Esophagus muscularis mucosa (tissue), 4 donors: ENCODE measurements at regions not wholly inside any gene's neighbourhood (a gene's known extent, or its start where the extent isn't known, plus 50 kb on each side); places are given as distances from the start of the nearest gene placed in this dataset.

Experiments
- DNase-seq: peaks from one replicate; pipeline ENCODE4 v3.0.0-alpha.2; 2017; ENCODE audit errors: extremely low spot score
- H3K27ac ChIP-seq, 4 donors: fragments of 200-600 bp; sonication (generic); replicated peaks in 1 of 4; 1 replicate in 3 of 4; 2 replicates in 1 of 4; pipeline ENCODE4 v1.5.1; 2016 to 2019; ENCODE audit warnings: mild to moderate bottlenecking in 1 of 4
- H3K27me3 ChIP-seq, 4 donors: fragments of 200-600 bp; sonication (generic); one replicate each; pipeline versions ENCODE4 v1.5.1 to v1.6.0; 2016 to 2019
- H3K36me3 ChIP-seq, 4 donors: fragments of 200-600 bp; sonication (generic); one replicate each; pipeline ENCODE4 v1.5.1; 2016 to 2019
- H3K4me1 ChIP-seq, 4 donors: fragments of 200-600 bp; sonication (generic); one replicate each; pipeline ENCODE4 v1.5.1; 2016 to 2019
- H3K4me3 ChIP-seq, 4 donors: fragments of 200-600 bp; sonication (generic); 1 replicate in 2 of 4; 2 replicates in 2 of 4; pipeline ENCODE4 v1.5.1; 2016 to 2019; ENCODE audit warnings: mild to moderate bottlenecking in 4 of 4, moderate library complexity in 1 of 4
- H3K9me3 ChIP-seq, 4 donors: fragments of 200-600 bp; sonication (generic); 1 replicate in 3 of 4; 2 replicates in 1 of 4; pipeline ENCODE4 v1.5.1; 2016 to 2019
- CTCF ChIP-seq, 3 experiments: fragments of 200-600 bp in 2 of 3; fragments of 450-650 bp in 1 of 3; sonication (generic) in 2 of 3; IDR thresholded peaks; one replicate each; pipeline ENCODE4 v1.5.1; 2017 to 2019; ENCODE audit warnings: antibody characterized with exemption in 3 of 3, mild to moderate bottlenecking in 2 of 3, moderate library complexity in 1 of 3
- EP300 ChIP-seq: sonication (generic); formaldehyde crosslinking; IDR thresholded peaks from one replicate; pipeline ENCODE4 v1.6.1; 2017; ENCODE audit warnings: antibody characterized with exemption
- POLR2A ChIP-seq: fragments of 450-650 bp; IDR thresholded peaks from one replicate; pipeline ENCODE4 v1.6.1; 2017; ENCODE audit warnings: antibody characterized with exemption, moderate library complexity, mild to moderate bottlenecking, low read depth
- POLR2AphosphoS5 ChIP-seq, 2 donors: sonication (generic); formaldehyde crosslinking; IDR thresholded peaks; one replicate each; pipeline ENCODE4 v1.6.1; 2017; ENCODE audit warnings: antibody characterized with exemption in 2 of 2
- WGBS: methylation state at CpG from one replicate; pipeline ENCODE4 v1.1.5; 2018; 5-methylcytosine and 5-hydroxymethylcytosine counted together
- intact Hi-C: fragments of 100-400 bp; cut with DNase I; formaldehyde crosslinking; loops from one replicate; pipeline ENCODE4 v1.15.1; 2023

DNA sequence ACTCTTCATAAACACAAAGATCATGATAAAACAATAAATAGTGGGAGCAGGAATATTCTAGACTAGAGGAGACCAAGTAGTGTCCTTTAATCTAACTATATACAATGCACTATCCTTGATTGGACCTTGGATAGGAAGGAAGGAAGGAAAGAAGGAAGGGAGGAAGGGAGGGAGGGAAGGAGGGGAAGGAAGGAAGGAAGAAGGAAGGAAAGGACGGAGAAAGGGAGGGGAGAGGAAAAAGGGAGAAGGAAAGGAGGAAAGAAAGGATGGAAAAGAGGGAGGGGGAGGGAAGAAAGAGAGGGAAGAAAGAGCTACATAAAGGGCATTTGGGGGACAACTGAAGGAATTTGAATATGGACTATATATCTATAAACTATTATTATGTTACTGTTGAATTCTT lies 95.0 kb upstream of the SMARCAD1 start:
- WGBS, result 55% methylated on average over 1 of the region's 1 CpG

GRCh38 chr4:94115687-94116086 lies 92.0 kb upstream of the SMARCAD1 start:
- intact Hi-C loops, result no loop called here
- Histone ChIP-seq H3K27me3 (no peaks in the 10 kb centered on the region), H3K4me1 (no peaks in the 10 kb centered on the region), H3K9me3 (no peaks in the 10 kb centered on the region), H3K4me3 (no peak overlapping the region), H3K36me3 (no peaks in the 10 kb centered on the region), H3K27ac (no peak overlapping the region)
- TF ChIP-seq POLR2A (no peak), POLR2AphosphoS5 (IDR thresholded peaks at IDR 0.05) (no peak), CTCF (IDR thresholded peaks at IDR 0.05) (no peak), EP300 (no peak)
- no peak for DNase-seq
- WGBS, result 48% methylated on average over 2 of the region's 2 CpGs

More for the DNA sequence above, 95.0 kb upstream of the SMARCAD1 start:
- no peaks in the 10 kb centered on the region for H3K27me3 ChIP-seq
- H3K27ac ChIP-seq, result no peak overlapping the region
- no peak for DNase-seq
- H3K4me3 ChIP-seq, result no peak overlapping the region
- no peak for TF ChIP-seq POLR2AphosphoS5 (IDR thresholded peaks at IDR 0.05)
- H3K9me3 ChIP-seq, result no peaks in the 10 kb centered on the region
- intact Hi-C loops, result no loop called here
- H3K36me3 ChIP-seq, result no peaks in the 10 kb centered on the region
- no peaks in the 10 kb centered on the region for H3K4me1 ChIP-seq

DNA sequence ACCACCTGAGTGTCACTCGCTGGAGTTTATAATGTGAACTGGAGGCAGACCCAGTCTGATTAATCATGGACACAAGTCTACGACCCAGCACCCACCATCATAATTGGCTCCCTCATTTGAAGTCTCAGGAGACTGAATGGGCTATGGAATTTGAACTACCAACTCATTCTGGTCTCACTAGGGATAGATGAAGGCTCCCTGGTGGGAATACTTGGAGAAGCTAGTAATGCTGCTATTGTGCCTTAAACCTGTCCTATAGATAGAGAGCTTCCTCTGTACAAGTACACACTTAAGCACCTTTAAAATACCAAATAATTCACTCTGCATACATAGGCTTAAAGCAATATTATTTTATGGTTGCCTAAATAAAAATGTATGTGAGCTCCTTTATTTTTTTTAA lies 90.8 kb upstream of the SMARCAD1 start:
- H3K36me3 ChIP-seq, result no peaks in the 10 kb centered on the region
- no peaks in the 10 kb centered on the region for H3K27me3 ChIP-seq
- H3K9me3 ChIP-seq, result no peaks in the 10 kb centered on the region
- TF ChIP-seq POLR2AphosphoS5 (IDR thresholded peaks at IDR 0.05) (no peak), POLR2A (no peak), EP300 (no peak), CTCF (IDR thresholded peaks at IDR 0.05) (no peak)
- no peak overlapping the region for H3K27ac ChIP-seq
- intact Hi-C loops, result no loop called here
- H3K4me3 ChIP-seq, result no peak overlapping the region
- WGBS, result 76% methylated on average over 2 of the region's 2 CpGs
- no peaks in the 10 kb centered on the region for H3K4me1 ChIP-seq
- DNase-seq, result no peak

DNA sequence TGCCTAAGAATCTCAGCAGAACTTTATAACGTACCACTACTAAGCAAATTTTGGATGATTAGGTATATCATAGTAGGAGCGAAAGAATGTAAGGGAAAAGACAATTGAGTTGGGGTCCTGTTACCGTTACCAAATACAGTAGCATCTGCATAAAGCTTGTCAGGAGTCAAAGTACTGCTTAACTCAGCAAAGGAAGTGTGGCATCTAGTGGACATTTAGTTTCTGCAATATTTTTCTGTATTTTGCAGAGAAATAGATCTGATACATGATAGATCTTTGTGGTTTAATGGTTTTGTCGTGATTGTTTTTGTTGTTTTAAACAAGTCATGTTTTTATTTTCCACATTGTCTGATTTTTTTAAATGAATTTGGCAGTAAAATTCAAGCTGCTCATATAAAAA lies 81.0 kb upstream of the SMARCAD1 start:
- no peaks in the 10 kb centered on the region for H3K9me3 ChIP-seq
- H3K27me3 ChIP-seq, result peaks cover 0 to 7% (median 0%) of the 10 kb centered on the region in 4 donors
- TF ChIP-seq POLR2AphosphoS5 (IDR thresholded peaks at IDR 0.05) (no peak), POLR2A (no peak), EP300 (no peak), CTCF (IDR thresholded peaks at IDR 0.05) (no peak)
- intact Hi-C loops, result loop anchor here (5.0 kb wide), 1 partner anchor 334 kb away; no protein-coding TSS in a partner anchor
- 32% methylated on average over 4 of the region's 4 CpGs for WGBS
- no peaks in the 10 kb centered on the region for H3K4me1 ChIP-seq
- H3K36me3 ChIP-seq, result no peaks in the 10 kb centered on the region
- DNase-seq, result no peak
- H3K27ac ChIP-seq, result no peak overlapping the region
- no peak overlapping the region for H3K4me3 ChIP-seq

GRCh38 chr4:94127707-94128328 lies 79.8 kb upstream of the SMARCAD1 start:
- H3K4me1 ChIP-seq, result no peaks in the 10 kb centered on the region
- H3K27ac ChIP-seq, result no peak overlapping the region
- no peak for DNase-seq
- WGBS, result 16% methylated on average over 3 of the region's 3 CpGs
- TF ChIP-seq POLR2A (no peak), CTCF (IDR thresholded peaks at IDR 0.05) (peak; percentile 30 to 58 (median 46)), EP300 (no peak)
- H3K36me3 ChIP-seq, result no peaks in the 10 kb centered on the region
- H3K9me3 ChIP-seq, result no peaks in the 10 kb centered on the region
- H3K27me3 ChIP-seq, result peaks cover 0 to 7% (median 0%) of the 10 kb centered on the region in 4 donors
- intact Hi-C loops, result loop anchor here (5.0 kb wide), 1 partner anchor 336 kb away; no protein-coding TSS in a partner anchor
- no peak overlapping the region for H3K4me3 ChIP-seq
